ENCODE measurements at regions not wholly inside any gene's neighbourhood (a gene's known extent, or its start where the extent isn't known, plus 50 kb on each side); places are given as distances from the start of the nearest gene placed in this dataset.

DNA sequence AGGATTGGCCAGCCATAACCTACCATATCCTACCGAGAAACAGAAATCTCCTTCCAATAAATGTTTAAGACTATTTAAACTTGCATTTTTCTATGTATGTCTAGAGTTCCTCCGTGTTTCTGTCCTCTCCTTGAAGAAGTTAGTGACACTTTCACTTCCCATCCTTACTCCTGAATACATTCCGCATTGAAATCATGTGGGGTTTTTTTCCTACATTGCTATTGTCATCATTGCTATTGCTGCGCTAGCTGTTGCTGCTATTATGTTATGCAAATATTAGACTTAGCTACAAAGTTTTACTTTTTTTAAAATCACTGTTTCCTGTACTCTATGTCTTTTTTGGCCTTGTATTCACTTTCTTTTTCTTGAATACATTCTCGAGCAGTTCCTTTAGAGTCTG is 83.3 kb upstream of the NEK6 start:
- TF ChIP-seq TEAD4 (IDR thresholded peaks at IDR 0.05) (no peak), FOXM1 (IDR thresholded peaks at IDR 0.05; ENCODE audit: borderline replicate concordance, low read depth) (no peak), CREB1 (IDR thresholded peaks at IDR 0.05; ENCODE audit: low read depth) (no peak), EGR1 (IDR thresholded peaks at IDR 0.05) (no peak), YY1 (IDR thresholded peaks at IDR 0.05; ENCODE audit: low read depth) (no peak), ZBTB7A (IDR thresholded peaks at IDR 0.05; ENCODE audit: low read depth) (no peak), TAF1 (IDR thresholded peaks at IDR 0.05; ENCODE audit: low read depth) (no peak), TCF12 (IDR thresholded peaks at IDR 0.05; ENCODE audit: low read depth) (no peak), CEBPB (IDR thresholded peaks at IDR 0.05) (no peak), RAD21 (IDR thresholded peaks at IDR 0.05; ENCODE audit: low read depth) (no peak), NFIC (IDR thresholded peaks at IDR 0.05) (no peak)
- TF ChIP-seq, protein P1, sequence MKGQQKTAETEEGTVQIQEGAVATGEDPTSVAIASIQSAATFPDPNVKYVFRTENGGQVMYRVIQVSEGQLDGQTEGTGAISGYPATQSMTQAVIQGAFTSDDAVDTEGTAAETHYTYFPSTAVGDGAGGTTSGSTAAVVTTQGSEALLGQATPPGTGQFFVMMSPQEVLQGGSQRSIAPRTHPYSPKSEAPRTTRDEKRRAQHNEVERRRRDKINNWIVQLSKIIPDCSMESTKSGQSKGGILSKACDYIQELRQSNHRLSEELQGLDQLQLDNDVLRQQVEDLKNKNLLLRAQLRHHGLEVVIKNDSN (IDR thresholded peaks at IDR 0.05) = no peak
- TF ChIP-seq, protein P2, sequence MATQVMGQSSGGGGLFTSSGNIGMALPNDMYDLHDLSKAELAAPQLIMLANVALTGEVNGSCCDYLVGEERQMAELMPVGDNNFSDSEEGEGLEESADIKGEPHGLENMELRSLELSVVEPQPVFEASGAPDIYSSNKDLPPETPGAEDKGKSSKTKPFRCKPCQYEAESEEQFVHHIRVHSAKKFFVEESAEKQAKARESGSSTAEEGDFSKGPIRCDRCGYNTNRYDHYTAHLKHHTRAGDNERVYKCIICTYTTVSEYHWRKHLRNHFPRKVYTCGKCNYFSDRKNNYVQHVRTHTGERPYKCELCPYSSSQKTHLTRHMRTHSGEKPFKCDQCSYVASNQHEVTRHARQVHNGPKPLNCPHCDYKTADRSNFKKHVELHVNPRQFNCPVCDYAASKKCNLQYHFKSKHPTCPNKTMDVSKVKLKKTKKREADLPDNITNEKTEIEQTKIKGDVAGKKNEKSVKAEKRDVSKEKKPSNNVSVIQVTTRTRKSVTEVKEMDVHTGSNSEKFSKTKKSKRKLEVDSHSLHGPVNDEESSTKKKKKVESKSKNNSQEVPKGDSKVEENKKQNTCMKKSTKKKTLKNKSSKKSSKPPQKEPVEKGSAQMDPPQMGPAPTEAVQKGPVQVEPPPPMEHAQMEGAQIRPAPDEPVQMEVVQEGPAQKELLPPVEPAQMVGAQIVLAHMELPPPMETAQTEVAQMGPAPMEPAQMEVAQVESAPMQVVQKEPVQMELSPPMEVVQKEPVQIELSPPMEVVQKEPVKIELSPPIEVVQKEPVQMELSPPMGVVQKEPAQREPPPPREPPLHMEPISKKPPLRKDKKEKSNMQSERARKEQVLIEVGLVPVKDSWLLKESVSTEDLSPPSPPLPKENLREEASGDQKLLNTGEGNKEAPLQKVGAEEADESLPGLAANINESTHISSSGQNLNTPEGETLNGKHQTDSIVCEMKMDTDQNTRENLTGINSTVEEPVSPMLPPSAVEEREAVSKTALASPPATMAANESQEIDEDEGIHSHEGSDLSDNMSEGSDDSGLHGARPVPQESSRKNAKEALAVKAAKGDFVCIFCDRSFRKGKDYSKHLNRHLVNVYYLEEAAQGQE (IDR thresholded peaks at IDR 0.05; ENCODE audit: low read depth) = no peak
- TF ChIP-seq, protein P3, sequence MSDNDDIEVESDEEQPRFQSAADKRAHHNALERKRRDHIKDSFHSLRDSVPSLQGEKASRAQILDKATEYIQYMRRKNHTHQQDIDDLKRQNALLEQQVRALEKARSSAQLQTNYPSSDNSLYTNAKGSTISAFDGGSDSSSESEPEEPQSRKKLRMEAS (IDR thresholded peaks at IDR 0.05) = no peak

DNA sequence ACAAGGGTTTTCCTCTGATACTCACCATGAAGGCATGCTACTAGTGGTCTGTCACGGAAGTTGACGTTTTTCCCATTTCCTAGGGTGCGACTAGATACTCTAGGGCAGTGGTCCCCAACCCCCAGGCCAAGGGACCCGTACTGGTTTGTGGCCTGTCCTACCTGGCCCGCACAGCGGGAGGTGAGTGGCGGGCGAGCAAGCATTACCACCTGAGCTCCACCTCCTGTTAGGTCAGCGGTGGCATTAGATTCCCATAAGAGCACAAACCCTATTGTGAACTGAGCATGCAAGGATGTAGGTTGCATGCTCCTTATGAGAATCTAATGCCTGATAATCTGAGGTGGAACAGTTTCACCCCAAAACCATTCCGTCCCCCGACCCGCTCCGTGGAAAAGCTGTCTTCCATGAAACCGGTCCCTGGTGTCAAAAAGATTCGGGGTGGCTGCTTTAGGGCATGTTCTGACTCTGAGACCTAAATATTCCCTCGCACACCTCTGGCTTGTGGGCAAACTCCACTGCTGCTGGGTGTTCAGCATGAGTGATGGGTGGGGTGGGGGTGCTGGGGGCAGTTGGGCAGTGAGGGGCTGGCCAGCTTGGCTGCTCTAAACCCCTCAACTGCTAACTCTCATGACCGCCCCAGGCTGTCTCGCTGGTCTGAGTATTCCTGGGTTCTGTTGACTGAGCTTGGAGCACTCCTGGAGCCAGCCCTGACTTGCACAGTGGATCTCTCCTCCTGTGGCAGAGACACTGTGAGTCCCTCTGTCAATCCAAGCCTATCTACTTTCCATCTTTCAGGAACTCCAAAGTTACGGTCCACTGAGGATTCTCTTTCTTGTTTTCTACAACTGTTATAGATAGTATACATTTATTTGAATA is 78.3 kb upstream of the NEK6 start:
- no peak for TF ChIP-seq NFIC (IDR thresholded peaks at IDR 0.05)
- no peak for TF ChIP-seq TAF1 (IDR thresholded peaks at IDR 0.05; ENCODE audit: low read depth)
- no peak for TF ChIP-seq YY1 (IDR thresholded peaks at IDR 0.05; ENCODE audit: low read depth)
- TF ChIP-seq CEBPB (IDR thresholded peaks at IDR 0.05) = no peak

DNA sequence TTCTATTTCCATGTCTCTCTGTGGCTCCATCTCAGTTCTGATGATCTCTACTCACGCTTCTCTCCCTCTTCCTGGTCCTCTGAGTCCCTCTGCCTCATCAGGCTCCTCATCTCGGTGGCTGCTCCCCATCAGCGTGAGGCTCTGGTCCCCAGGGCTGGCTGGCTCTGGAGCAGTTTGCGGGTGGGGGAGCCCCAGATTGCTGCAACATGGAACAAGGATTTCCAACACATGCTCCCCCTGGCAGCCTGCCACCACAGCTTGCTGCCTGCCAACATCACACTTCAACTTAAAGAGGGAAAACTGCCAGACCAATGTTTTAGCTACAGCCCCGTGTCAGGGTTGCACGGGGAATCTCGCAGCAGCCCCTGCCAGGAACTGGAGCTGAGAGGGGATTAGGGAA is 77.2 kb upstream of the NEK6 start:
- TF ChIP-seq TCF12 (IDR thresholded peaks at IDR 0.05; ENCODE audit: low read depth) = no peak
- 0 out of 2 replicates have a peak, but pooled peaks have one; percentile 22 for TF ChIP-seq NFIC (IDR thresholded peaks at IDR 0.05)

DNA sequence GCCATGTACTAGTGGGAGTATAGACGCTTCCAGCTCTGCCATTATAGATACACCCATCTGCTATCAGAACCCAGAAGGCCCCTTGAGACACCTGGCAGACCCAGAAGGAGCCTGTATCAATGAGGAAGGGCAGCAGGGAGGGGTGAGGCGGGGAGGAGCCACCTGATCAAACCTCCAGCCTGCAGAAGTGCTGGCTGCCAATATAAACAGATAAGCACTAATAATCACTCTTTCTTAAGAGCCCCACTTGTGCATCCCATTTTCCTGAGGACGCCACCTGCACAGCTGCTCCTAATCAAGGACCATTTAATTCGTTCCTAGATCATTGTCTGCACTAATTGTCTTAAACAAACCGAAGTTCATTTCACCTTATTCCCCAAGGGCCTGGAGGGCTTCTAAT is 75.0 kb upstream of the NEK6 start:
- TF ChIP-seq FOXM1 (IDR thresholded peaks at IDR 0.05; ENCODE audit: borderline replicate concordance, low read depth) (no peak), YY1 (IDR thresholded peaks at IDR 0.05; ENCODE audit: low read depth) (no peak), CREB1 (IDR thresholded peaks at IDR 0.05; ENCODE audit: low read depth) (no peak), EP300 (IDR thresholded peaks at IDR 0.05; ENCODE audit: borderline replicate concordance) (no peak), TAF1 (IDR thresholded peaks at IDR 0.05; ENCODE audit: low read depth) (no peak)
- TF ChIP-seq, protein P1 (IDR thresholded peaks at IDR 0.05) = no peak

DNA sequence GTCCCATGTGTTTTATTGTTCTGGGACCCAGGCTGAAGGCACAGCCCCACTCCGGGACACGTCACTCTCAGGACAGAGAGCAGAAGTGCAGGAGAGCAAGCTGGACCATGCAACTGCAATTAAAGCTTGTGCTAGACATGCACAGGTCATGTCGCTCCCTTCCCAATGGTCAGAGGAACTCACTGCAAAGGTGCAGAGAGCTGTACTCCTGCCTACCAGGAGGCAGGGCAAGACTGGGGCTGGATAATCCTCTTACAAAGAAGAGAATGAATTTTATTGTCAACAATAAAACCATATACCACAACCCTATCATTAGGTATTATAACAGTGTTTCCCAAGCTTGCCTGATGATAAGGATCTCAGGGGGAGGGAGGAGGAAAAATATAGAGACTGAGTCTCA is 74.0 kb upstream of the NEK6 start:
- TF ChIP-seq RAD21 (IDR thresholded peaks at IDR 0.05; ENCODE audit: low read depth) (no peak), EGR1 (IDR thresholded peaks at IDR 0.05) (no peak), CEBPB (IDR thresholded peaks at IDR 0.05) (no peak), ZBTB7A (IDR thresholded peaks at IDR 0.05; ENCODE audit: low read depth) (no peak), TAF1 (IDR thresholded peaks at IDR 0.05; ENCODE audit: low read depth) (no peak), FOXM1 (IDR thresholded peaks at IDR 0.05; ENCODE audit: borderline replicate concordance, low read depth) (no peak), CREB1 (IDR thresholded peaks at IDR 0.05; ENCODE audit: low read depth) (no peak), EP300 (IDR thresholded peaks at IDR 0.05; ENCODE audit: borderline replicate concordance) (no peak), TEAD4 (IDR thresholded peaks at IDR 0.05) (no peak), NFIC (IDR thresholded peaks at IDR 0.05) (no peak), YY1 (IDR thresholded peaks at IDR 0.05; ENCODE audit: low read depth) (no peak), TCF12 (IDR thresholded peaks at IDR 0.05; ENCODE audit: low read depth) (no peak)
- TF ChIP-seq, protein P2 (IDR thresholded peaks at IDR 0.05; ENCODE audit: low read depth) = no peak
- TF ChIP-seq, protein P1 (IDR thresholded peaks at IDR 0.05) = no peak
- TF ChIP-seq, protein P3 (IDR thresholded peaks at IDR 0.05) = no peak
